HCT116 (cell line): ENCODE measurements at regions not wholly inside any gene's neighbourhood (a gene's known extent, or its start where the extent isn't known, plus 50 kb on each side); places are given as distances from the start of the nearest gene placed in this dataset.

Experiments
- ATAC-seq: fragments of 200-7000 bp; cut with Tn5 transposase; 2 replicates; pipeline ENCODE4 v1.9.1; 2020; ENCODE audit warnings: mild to moderate bottlenecking, moderate library complexity
- BruUV-seq: library from RNA; stranded (reverse); fragments of 400-500 nt; replicated peaks from 2 replicates; lab custom pipeline; 2021; lab: Mats Ljungman, UMichigan
- CTCF ChIA-PET: fragments of 300-600 bp; sonication (Branson Sonifier 250); formaldehyde crosslinking; loops from one replicate; lab custom pipeline; 2021; ENCODE audit warnings: antibody characterized with exemption; lab: Charles Lee
- POLR2A ChIA-PET: fragments of 300-600, 350-600 bp; sonication (Branson Sonifier 250); formaldehyde crosslinking; loops from one replicate; lab custom pipeline; 2021; ENCODE audit warnings: antibody characterized with exemption; lab: Charles Lee
- RAD21 ChIA-PET, 2 experiments: fragments of 300-600 bp; sonication (Branson Sonifier 250); formaldehyde crosslinking; loops; one replicate each; lab custom pipeline; 2023; ENCODE audit warnings: low total read pairs in 2 of 2; ENCODE audit not compliant: uncharacterized antibody in 2 of 2, unreplicated experiment in 2 of 2, low non-redundant PET in 1 of 2; lab: Charles Lee
- DNase-seq: peaks from one replicate; pipeline ENCODE4 v3.0.0-alpha.2; 2010; ENCODE audit warnings: low read depth, low spot score
- H2AFZ ChIP-seq: fragments of 200-600 bp; shearing (Covaris generic), sonication (generic); 2 replicates; pipeline ENCODE4 v1.6.1; 2017; ENCODE audit warnings: low read depth, mixed run types, mixed read lengths, antibody characterized with exemption, low read length; ENCODE audit not compliant: poor library complexity, severe bottlenecking
- H3K27ac ChIP-seq: 2 replicates; pipeline ENCODE4 v1.5.1; 2012; ENCODE audit warnings: low read depth, low read length
- H3K27me3 ChIP-seq: fragments of 200-600 bp; sonication (generic); 2 replicates; pipeline ENCODE4 v1.6.1; 2016; ENCODE audit warnings: mixed run types, low read length, mixed read lengths; ENCODE audit not compliant: insufficient read depth
- H3K36me3 ChIP-seq, 2 experiments: fragments of 200-500 bp in 1 of 2; fragments of 200-600 bp in 1 of 2; sonication (Bioruptor generic) in 1 of 2; sonication (generic) in 1 of 2; 2 replicates each; pipeline versions ENCODE4 v1.5.1 to v1.6.1; 2014 to 2016; ENCODE audit warnings: low read length in 2 of 2, inconsistent platforms in 1 of 2, mixed read lengths in 1 of 2, mixed run types in 1 of 2; ENCODE audit not compliant: insufficient read depth in 2 of 2, control insufficient read depth in 1 of 2
- H3K4me1 ChIP-seq, 2 experiments: fragments of 200-600 bp in 1 of 2; sonication (generic) in 1 of 2; 2 replicates each; pipeline versions ENCODE4 v1.5.1 to v1.6.1; 2012 to 2017; ENCODE audit warnings: low read length in 2 of 2, inconsistent platforms in 1 of 2, mild to moderate bottlenecking in 1 of 2, mixed read lengths in 1 of 2, mixed run types in 1 of 2, moderate library complexity in 1 of 2; ENCODE audit not compliant: insufficient read depth in 2 of 2, control insufficient read depth in 1 of 2
- H3K4me2 ChIP-seq: fragments of 200-600 bp; sonication (generic); 2 replicates; pipeline ENCODE4 v1.6.1; 2017; ENCODE audit warnings: mixed run types, low read length, mixed read lengths
- H3K4me3 ChIP-seq, 2 experiments: fragments of 200-600 bp in 1 of 2; sonication (generic) in 1 of 2; replicated peaks in 1 of 2; 2 replicates each; pipeline ENCODE4 v1.5.1; 2011 to 2016; ENCODE audit warnings: low read length in 2 of 2, control low read depth in 1 of 2, low read depth in 1 of 2, mild to moderate bottlenecking in 1 of 2, mixed read lengths in 1 of 2, mixed run types in 1 of 2
- H3K79me2 ChIP-seq: fragments of 200-600 bp; sonication (generic); 2 replicates; pipeline ENCODE4 v1.6.1; 2017; ENCODE audit warnings: mild to moderate bottlenecking, mixed run types, low read length, moderate library complexity, mixed read lengths; ENCODE audit not compliant: insufficient read depth
- H3K9ac ChIP-seq: fragments of 200-600 bp; sonication (generic); 2 replicates; pipeline ENCODE4 v1.6.1; 2016; ENCODE audit warnings: low read length, mixed read lengths
- H3K9me2 ChIP-seq: fragments of 200-600 bp; sonication (generic), shearing (Covaris generic); 2 replicates; pipeline ENCODE4 v1.6.1; 2017; ENCODE audit warnings: mixed run types, mild to moderate bottlenecking, moderate library complexity; ENCODE audit not compliant: insufficient read depth
- H3K9me3 ChIP-seq, 2 experiments: fragments of 200-500 bp in 1 of 2; fragments of 200-600 bp in 1 of 2; sonication (Bioruptor generic) in 1 of 2; sonication (generic) in 1 of 2; 2 replicates each; pipeline ENCODE4 v1.6.1; 2014 to 2017; ENCODE audit warnings: low read length in 2 of 2, mixed read lengths in 2 of 2, inconsistent platforms in 1 of 2, low read depth in 1 of 2, mild to moderate bottlenecking in 1 of 2, mixed run types in 1 of 2, moderate library complexity in 1 of 2; ENCODE audit not compliant: control insufficient read depth in 1 of 2, insufficient read depth in 1 of 2
- H4K20me1 ChIP-seq: fragments of 200-600 bp; sonication (generic), shearing (Covaris generic); 2 replicates; pipeline ENCODE4 v1.6.1; 2017; ENCODE audit warnings: mixed run types, mild to moderate bottlenecking, moderate library complexity; ENCODE audit not compliant: insufficient read depth
- ATF3 ChIP-seq: IDR thresholded peaks from 2 replicates; pipeline ENCODE4 v1.6.1; 2012
- CBX3 ChIP-seq: IDR thresholded peaks from 2 replicates; pipeline ENCODE4 v1.6.1; 2012; ENCODE audit warnings: low read depth
- EGR1 ChIP-seq: IDR thresholded peaks from 2 replicates; pipeline ENCODE4 v1.6.1; 2012; ENCODE audit warnings: low read depth
- EZH2 ChIP-seq: fragments of 200-600 bp; sonication (generic); IDR thresholded peaks from 2 replicates; pipeline ENCODE4 v1.6.1; 2017; ENCODE audit warnings: antibody characterized with exemption, mixed run types
- EZH2phosphoT487 ChIP-seq: fragments of 200-600 bp; IDR thresholded peaks from 2 replicates; pipeline ENCODE4 v1.6.1; 2018; ENCODE audit warnings: antibody characterized with exemption, borderline replicate concordance
- FOSL1 ChIP-seq: IDR thresholded peaks from 2 replicates; pipeline ENCODE4 v1.6.1; 2012; ENCODE audit warnings: low read depth
- JUND ChIP-seq: IDR thresholded peaks from 2 replicates; pipeline ENCODE4 v1.6.1; 2012
- POLR2A ChIP-seq: IDR thresholded peaks from 2 replicates; pipeline ENCODE4 v1.7.0; 2011; ENCODE audit warnings: borderline replicate concordance; ENCODE audit not compliant: insufficient read depth, insufficient read length; ENCODE audit errors: extremely low read depth
- POLR2AphosphoS5 ChIP-seq: IDR thresholded peaks from 2 replicates; pipeline ENCODE4 v1.6.1; 2011; ENCODE audit warnings: mild to moderate bottlenecking, low read depth, low read length, moderate library complexity
- RAD21 ChIP-seq: IDR thresholded peaks from 2 replicates; pipeline ENCODE4 v1.6.1; 2012; ENCODE audit warnings: low read depth, mild to moderate bottlenecking
- SIN3A ChIP-seq: IDR thresholded peaks from 2 replicates; pipeline ENCODE4 v1.6.1; 2012; ENCODE audit warnings: low read depth
- SP1 ChIP-seq: IDR thresholded peaks from 2 replicates; pipeline ENCODE4 v1.6.1; 2012; ENCODE audit warnings: low read depth
- SRF ChIP-seq: IDR thresholded peaks from 2 replicates; pipeline ENCODE4 v1.6.1; 2012; ENCODE audit warnings: low read depth
- YY1 ChIP-seq: IDR thresholded peaks from 2 replicates; pipeline ENCODE4 v1.6.1; 2011; ENCODE audit warnings: low read length, low read depth, moderate library complexity, mild to moderate bottlenecking; ENCODE audit not compliant: insufficient replicate concordance; ENCODE audit errors: extremely low read depth
- ZFX ChIP-seq: fragments of 450-650 bp; IDR thresholded peaks from 2 replicates; pipeline ENCODE4 v1.6.1; 2017
- ZNF274 ChIP-seq: fragments of 200-500 bp; sonication (Bioruptor generic); IDR thresholded peaks from 2 replicates; pipeline ENCODE4 v1.6.1; 2014; ENCODE audit warnings: mild to moderate bottlenecking, low read depth, low read length, inconsistent platforms
- intact Hi-C: fragments of 100-400 bp; cut with micrococcal nuclease; formaldehyde crosslinking; loops from 2 replicates; pipeline ENCODE4 v1.10.0; 2022
- TF ChIP-seq, protein P1 (sequence below): IDR thresholded peaks from 2 replicates; pipeline ENCODE4 v1.6.1; 2012
- TF ChIP-seq, protein P2 (sequence below), 3 experiments: fragments of 200-600 bp in 1 of 3; sonication (generic) in 1 of 3; IDR thresholded peaks in 2 of 3; conservative IDR thresholded peaks in 1 of 3; 2 replicates each; pipeline ENCODE4 v1.5.1; 2012 to 2017; ENCODE audit warnings: low read depth in 2 of 3, low read length in 2 of 3, antibody characterized with exemption in 1 of 3, borderline replicate concordance in 1 of 3, control low read depth in 1 of 3, mild to moderate bottlenecking in 1 of 3, mixed read lengths in 1 of 3, mixed run types in 1 of 3, moderate library complexity in 1 of 3; ENCODE audit not compliant: insufficient read depth in 1 of 3
- TF ChIP-seq, protein P3 (sequence below): IDR thresholded peaks from 2 replicates; pipeline ENCODE4 v1.6.1; 2011; ENCODE audit warnings: mild to moderate bottlenecking, low read length, moderate library complexity; ENCODE audit not compliant: insufficient replicate concordance; ENCODE audit errors: extremely low read depth
- TF ChIP-seq, protein P4 (sequence below): IDR thresholded peaks from 2 replicates; pipeline ENCODE4 v1.6.1; 2012; ENCODE audit warnings: low read depth

DNA sequence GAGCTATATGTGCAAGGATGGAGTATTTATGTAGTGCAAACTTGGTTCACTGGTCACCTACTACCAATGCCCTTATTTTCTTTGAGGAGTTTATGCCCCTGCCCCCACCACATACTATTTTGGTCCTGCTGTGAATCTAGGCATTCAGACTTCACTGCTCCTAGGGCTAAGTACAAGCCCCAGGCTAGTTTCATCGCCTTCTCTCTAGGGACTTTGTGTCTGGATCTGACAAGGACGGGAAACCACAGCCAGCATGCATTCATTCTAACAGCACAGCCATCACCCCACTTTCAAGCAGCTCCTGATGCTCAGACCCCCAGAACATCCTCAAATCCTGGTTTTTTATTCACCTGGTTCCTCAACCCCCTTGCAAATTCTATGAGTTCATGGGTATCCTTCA is 56.8 kb downstream of the DRD1 start:
- no peaks in the 10 kb centered on the region for H3K9me2 ChIP-seq
- H3K27me3 ChIP-seq, result 0 out of 2 replicates have a peak, but pooled peaks cover 4% of the 10 kb centered on the region
- H3K4me2 ChIP-seq, result no peak overlapping the region
- ChIA-PET POLR2A (no interaction called here), CTCF (no interaction called here), RAD21 (no interaction called here)
- intact Hi-C loops, result no loop called here
- H3K9ac ChIP-seq, result no peak overlapping the region
- no peak for ATAC-seq
- no peaks in the 10 kb centered on the region for H3K9me3 ChIP-seq
- no peak overlapping the region for H2AFZ ChIP-seq
- no peaks in the 10 kb centered on the region for H3K36me3 ChIP-seq
- H3K79me2 ChIP-seq, result no peaks in the 10 kb centered on the region
- no peak overlapping the region for H3K27ac ChIP-seq
- no peak for TF ChIP-seq ATF3
- no peak for TF ChIP-seq SIN3A
- TF ChIP-seq, protein P1, sequence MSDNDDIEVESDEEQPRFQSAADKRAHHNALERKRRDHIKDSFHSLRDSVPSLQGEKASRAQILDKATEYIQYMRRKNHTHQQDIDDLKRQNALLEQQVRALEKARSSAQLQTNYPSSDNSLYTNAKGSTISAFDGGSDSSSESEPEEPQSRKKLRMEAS, result no peak
- TF ChIP-seq YY1, result no peak
- TF ChIP-seq RAD21, result no peak
- TF ChIP-seq, protein P2, sequence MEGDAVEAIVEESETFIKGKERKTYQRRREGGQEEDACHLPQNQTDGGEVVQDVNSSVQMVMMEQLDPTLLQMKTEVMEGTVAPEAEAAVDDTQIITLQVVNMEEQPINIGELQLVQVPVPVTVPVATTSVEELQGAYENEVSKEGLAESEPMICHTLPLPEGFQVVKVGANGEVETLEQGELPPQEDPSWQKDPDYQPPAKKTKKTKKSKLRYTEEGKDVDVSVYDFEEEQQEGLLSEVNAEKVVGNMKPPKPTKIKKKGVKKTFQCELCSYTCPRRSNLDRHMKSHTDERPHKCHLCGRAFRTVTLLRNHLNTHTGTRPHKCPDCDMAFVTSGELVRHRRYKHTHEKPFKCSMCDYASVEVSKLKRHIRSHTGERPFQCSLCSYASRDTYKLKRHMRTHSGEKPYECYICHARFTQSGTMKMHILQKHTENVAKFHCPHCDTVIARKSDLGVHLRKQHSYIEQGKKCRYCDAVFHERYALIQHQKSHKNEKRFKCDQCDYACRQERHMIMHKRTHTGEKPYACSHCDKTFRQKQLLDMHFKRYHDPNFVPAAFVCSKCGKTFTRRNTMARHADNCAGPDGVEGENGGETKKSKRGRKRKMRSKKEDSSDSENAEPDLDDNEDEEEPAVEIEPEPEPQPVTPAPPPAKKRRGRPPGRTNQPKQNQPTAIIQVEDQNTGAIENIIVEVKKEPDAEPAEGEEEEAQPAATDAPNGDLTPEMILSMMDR (IDR thresholded peaks at IDR 0.05 in 2 of 3, conservative IDR thresholded peaks at IDR 0.05 in 1 of 3; ENCODE audit: borderline replicate concordance in 1 of 3, insufficient read depth in 1 of 3, low read depth in 2 of 3, low read length in 2 of 3), result no peak
- no peak for TF ChIP-seq EZH2phosphoT487
- no peak for TF ChIP-seq JUND
- TF ChIP-seq CBX3, result no peak
- no peak for TF ChIP-seq ZNF274
- no peak for TF ChIP-seq EZH2
- no peak for TF ChIP-seq EGR1
- TF ChIP-seq, protein P3, sequence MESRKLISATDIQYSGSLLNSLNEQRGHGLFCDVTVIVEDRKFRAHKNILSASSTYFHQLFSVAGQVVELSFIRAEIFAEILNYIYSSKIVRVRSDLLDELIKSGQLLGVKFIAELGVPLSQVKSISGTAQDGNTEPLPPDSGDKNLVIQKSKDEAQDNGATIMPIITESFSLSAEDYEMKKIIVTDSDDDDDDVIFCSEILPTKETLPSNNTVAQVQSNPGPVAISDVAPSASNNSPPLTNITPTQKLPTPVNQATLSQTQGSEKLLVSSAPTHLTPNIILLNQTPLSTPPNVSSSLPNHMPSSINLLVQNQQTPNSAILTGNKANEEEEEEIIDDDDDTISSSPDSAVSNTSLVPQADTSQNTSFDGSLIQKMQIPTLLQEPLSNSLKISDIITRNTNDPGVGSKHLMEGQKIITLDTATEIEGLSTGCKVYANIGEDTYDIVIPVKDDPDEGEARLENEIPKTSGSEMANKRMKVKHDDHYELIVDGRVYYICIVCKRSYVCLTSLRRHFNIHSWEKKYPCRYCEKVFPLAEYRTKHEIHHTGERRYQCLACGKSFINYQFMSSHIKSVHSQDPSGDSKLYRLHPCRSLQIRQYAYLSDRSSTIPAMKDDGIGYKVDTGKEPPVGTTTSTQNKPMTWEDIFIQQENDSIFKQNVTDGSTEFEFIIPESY, result no peak
- no peak for TF ChIP-seq POLR2AphosphoS5
- TF ChIP-seq POLR2A, result no peak
- TF ChIP-seq SRF, result no peak
- TF ChIP-seq FOSL1, result no peak
- TF ChIP-seq, protein P4, sequence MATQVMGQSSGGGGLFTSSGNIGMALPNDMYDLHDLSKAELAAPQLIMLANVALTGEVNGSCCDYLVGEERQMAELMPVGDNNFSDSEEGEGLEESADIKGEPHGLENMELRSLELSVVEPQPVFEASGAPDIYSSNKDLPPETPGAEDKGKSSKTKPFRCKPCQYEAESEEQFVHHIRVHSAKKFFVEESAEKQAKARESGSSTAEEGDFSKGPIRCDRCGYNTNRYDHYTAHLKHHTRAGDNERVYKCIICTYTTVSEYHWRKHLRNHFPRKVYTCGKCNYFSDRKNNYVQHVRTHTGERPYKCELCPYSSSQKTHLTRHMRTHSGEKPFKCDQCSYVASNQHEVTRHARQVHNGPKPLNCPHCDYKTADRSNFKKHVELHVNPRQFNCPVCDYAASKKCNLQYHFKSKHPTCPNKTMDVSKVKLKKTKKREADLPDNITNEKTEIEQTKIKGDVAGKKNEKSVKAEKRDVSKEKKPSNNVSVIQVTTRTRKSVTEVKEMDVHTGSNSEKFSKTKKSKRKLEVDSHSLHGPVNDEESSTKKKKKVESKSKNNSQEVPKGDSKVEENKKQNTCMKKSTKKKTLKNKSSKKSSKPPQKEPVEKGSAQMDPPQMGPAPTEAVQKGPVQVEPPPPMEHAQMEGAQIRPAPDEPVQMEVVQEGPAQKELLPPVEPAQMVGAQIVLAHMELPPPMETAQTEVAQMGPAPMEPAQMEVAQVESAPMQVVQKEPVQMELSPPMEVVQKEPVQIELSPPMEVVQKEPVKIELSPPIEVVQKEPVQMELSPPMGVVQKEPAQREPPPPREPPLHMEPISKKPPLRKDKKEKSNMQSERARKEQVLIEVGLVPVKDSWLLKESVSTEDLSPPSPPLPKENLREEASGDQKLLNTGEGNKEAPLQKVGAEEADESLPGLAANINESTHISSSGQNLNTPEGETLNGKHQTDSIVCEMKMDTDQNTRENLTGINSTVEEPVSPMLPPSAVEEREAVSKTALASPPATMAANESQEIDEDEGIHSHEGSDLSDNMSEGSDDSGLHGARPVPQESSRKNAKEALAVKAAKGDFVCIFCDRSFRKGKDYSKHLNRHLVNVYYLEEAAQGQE, result no peak
- TF ChIP-seq SP1, result no peak
- no peak for TF ChIP-seq ZFX
- no peak overlapping the region for H3K4me3 ChIP-seq
- BruUV-seq, result no TSS peak
- H4K20me1 ChIP-seq, result no peaks in the 10 kb centered on the region
- DNase-seq, result no peak
- peaks cover 6 to 28% of the 10 kb centered on the region in 2 experiments for H3K4me1 ChIP-seq
